ENCODE measurements at regions not wholly inside any gene's neighbourhood (a gene's known extent, or its start where the extent isn't known, plus 50 kb on each side); places are given as distances from the start of the nearest gene placed in this dataset.

DNA sequence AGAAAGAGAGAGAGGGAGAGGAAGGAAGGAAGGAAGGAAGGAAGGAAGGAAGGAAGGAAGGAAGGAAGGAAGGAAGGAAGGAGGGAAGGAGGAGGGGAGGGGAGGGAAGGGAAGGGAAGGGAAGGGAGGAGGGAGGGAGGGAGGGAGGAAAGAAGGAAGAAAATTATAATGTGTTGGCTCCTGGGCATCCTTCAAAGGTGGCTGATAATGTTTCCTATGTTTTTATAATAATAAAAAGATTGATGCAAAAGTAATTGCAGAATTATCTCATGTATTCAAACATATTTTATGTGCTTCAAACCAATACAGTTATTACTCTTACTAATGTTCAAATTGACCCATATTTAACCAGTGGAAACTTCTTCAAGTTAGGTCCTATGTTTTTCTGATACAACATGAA lies 260.9 kb downstream of the LNPK start:
- TF ChIP-seq CTCF (IDR thresholded peaks at IDR 0.05; ENCODE audit: low read depth, low read length, missing input control): no peak
- no peak for TF ChIP-seq YY1 (IDR thresholded peaks at IDR 0.05)
- TF ChIP-seq RAD21 (IDR thresholded peaks at IDR 0.05): no peak
- no peak for TF ChIP-seq TAF1 (conservative IDR thresholded peaks at IDR 0.05)
- TF ChIP-seq EGR1 (IDR thresholded peaks at IDR 0.05; ENCODE audit: low read depth in 2 of 2): no peak
- TF ChIP-seq ATF3 (IDR thresholded peaks at IDR 0.05): no peak
- TF ChIP-seq REST (IDR thresholded peaks at IDR 0.05): no peak
- TF ChIP-seq MAX (IDR thresholded peaks at IDR 0.05): no peak
- TF ChIP-seq SP1 (IDR thresholded peaks at IDR 0.05): no peak
- TF ChIP-seq ZBTB33 (IDR thresholded peaks at IDR 0.05): no peak
